NCI-H524 (cell line): ENCODE measurements at regions not wholly inside any gene's neighbourhood (a gene's known extent, or its start where the extent isn't known, plus 50 kb on each side); places are given as distances from the start of the nearest gene placed in this dataset.
"Not testable (repeated sequence)": the region's sequence is repeated elsewhere in the genome, so short reads cannot be mapped to it uniquely, and the experiment has no call there.

Source experiments
- DNase-seq, 2 experiments: peaks; one replicate each; lab custom pipeline; 2025; lab: John Stamatoyannopoulos, UW

DNA sequence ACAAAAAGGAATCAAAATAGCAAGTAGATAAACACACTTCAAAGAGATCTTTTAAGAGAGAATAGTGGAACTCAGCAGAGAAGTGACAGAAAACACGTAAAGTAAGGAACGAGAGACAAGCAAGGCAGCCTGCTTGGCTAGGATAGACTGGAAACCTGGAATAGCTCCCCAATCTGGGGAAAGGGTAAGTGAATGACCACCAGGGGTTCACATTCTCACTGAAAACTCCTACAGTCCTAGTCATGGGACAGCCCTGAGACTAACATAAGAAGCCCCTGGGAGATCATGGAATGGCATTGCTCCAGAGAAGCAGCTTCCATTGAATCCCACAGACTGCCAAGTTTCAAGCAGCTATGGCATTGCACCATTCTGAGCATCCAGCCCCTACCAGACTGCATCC lies 363.6 kb upstream of the ARPP21 start:
- DNase-seq = no peak

DNA sequence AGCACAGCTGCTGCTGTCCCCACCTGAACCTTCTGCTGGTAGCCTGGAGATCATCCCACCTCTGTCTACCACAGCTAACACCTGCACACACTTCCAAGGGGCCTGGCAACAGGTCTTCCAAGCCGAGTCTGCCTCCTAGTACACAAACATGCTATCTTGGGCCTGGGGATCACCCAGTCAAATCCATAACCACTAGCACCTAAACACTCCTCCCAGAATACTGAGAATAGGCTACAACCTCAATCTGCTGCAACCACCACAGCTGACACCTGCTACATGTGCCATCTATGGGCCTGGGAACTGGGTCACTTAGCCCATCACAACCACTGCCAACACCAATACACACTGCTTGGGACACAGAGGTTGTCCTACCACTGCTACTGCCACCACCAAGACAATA lies 362.8 kb upstream of the ARPP21 start:
- no peak for DNase-seq

DNA sequence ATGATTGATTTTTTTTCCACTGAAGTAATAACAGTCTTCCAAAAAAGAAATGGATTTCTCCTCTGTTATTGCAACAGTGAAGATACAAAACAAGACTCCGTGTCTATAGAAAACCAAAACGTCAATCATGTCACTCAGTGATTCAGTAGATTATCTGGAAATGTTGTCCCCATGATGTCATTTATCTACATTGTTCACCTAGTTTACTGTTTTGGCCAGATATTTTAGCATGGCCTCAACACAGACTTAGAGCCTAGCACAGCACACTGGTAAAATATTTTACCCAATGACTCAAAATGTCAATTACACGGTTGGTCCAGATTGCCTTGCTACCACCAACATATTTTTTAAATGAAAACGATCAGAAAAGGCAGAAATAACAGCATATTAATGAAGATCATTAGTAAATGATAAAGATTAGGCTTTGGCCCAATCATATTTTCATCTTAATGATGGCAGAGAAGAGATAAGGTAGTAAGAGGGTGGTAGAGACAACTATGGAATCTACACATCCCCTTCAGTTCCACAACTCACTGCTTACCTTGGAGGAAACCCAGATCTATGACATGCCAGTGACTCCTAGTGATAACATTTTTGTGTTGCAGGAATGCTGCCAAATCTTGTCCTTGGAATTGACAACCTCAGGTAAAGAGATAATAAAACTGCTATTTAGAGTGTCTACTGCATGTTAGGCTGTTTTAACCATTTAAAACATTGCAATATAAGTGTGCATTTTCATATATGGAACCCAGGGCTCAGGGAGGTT lies 347.7 kb upstream of the ARPP21 start:
- peak in 1 of 2 experiments; percentile 2 for DNase-seq

DNA sequence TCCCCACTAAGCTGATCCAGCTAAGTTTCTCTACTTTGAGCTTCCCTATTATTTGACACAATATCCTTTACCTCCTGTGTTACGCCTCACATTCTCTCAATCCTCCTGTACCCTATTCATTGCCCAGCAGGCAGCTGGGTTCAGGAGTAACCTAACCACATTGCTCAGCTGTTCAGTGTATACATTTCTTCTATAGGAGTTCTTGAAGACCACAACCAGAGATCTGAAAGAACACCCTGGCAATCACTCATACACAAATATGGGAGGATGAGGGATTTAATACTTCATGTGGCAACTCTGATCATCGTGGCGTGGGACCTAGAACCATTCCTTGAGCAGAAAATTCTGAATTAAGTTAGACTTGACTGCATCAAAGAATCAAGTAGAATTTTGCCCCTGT lies 346.8 kb upstream of the ARPP21 start:
- DNase-seq = no peak

DNA sequence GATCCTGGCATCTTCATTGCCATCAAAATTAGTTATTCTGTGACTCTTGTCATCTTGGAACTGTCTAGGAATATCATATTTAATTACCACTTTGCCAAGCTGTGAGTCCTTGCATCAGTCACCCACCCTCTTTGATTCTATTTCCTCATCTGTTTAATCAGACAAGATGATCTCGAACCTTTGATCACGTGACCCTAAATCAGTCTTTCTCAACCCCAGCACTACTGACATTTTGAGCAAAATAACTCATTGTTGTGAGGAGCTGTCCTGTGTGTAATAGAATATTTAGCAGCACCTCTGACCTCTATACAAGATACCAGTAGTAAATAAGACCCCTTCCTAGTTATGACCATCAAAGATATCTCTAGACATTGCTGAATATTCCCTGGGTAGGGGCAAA lies 343.4 kb upstream of the ARPP21 start:
- DNase-seq = no peak

DNA sequence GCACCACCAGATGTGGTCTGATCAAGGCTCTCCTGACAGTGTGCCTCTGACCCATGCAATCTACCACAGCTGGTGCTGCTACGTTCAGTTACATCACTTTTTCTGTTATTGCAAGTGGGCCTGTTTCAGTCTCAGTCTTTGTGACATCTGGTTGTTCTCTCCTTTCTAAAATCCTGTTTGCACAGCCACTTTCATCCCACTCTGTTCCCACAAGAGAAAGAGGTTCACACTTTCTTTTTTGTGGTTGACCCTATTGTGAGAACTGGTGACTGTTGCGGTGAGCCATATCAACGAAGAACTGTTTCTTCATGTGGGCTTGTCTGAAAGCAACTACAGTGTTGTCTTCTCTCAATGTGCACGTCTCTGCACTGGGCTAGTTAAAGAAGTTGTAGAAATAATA lies 342.8 kb upstream of the ARPP21 start:
- DNase-seq = no peak

DNA sequence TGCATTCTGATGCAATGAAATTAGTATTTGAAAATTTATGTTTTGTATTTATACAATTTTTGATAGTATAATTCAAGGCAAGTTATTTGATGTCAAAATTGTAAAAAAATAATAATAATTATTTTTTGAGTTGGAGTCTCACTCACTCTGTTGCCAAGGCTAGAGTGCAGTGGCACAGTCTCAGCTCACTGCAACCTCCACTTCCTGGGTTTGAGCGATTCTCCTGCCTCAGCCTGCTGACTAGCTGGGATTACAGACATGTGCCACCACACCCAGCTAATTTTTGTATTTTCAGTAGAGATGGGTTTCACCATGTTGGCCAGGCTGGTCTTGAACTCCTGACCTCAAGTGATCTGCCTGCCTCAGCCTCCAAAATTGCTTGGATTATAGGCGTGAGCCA lies 342.4 kb upstream of the ARPP21 start:
- not testable (repeated sequence) for DNase-seq

DNA sequence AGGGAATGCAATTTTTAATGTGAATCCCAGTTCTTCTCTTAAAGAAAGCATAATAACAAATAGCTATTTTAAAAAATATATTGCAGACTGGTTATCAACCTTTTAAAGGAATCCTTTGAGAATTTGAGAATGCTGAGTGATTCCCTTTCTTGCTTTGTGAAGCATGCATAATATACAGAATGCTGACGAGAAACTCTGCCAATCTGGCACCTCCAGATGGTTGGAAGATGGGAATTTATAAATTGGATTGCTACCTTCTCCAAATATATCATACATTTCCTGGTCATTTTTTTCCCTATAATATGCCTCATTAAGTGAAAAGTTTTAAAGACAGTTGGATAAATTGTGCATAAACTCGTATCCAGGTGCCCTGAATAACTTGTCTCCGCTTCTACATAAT lies 333.9 kb upstream of the ARPP21 start:
- DNase-seq = peak in 1 of 2 experiments; percentile 56

DNA sequence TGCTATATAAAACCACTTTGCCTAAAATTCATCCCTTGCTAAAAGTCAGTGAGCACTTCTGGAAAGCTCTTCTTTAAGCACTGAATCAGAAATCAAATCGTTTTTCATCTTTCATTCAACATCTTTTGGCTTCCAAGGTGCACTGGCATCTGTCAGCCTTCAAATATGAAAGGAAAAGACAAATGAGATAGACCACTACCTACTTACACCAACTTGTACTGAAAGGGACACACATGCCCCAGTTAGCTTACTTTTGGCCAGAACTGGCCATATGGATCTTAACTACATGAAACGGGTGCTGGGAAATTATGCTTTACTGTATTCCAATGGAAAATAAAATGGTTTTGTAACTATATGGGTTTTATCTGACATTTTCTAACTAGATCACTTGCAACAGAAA lies 332.0 kb upstream of the ARPP21 start:
- peak in 1 of 2 experiments; percentile 8 for DNase-seq

DNA sequence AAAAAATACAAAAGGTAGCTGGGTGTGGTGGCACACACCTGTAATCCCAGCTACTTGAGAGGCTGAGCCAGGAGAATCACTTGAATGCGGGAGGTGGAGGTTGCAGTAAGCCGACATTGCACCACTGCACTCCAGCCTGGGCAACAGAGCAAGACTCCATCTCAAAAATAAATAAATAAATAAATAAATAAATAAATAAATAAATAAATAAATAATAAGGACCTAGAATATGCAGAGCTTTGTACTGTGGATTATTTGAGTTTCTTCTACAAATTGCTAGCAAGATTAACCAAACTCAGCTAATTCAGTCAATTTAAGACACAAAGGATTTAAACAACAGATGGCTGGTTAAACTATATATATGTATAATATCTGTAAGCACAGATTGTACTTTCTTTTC lies 322.5 kb upstream of the ARPP21 start:
- not testable (repeated sequence) for DNase-seq

DNA sequence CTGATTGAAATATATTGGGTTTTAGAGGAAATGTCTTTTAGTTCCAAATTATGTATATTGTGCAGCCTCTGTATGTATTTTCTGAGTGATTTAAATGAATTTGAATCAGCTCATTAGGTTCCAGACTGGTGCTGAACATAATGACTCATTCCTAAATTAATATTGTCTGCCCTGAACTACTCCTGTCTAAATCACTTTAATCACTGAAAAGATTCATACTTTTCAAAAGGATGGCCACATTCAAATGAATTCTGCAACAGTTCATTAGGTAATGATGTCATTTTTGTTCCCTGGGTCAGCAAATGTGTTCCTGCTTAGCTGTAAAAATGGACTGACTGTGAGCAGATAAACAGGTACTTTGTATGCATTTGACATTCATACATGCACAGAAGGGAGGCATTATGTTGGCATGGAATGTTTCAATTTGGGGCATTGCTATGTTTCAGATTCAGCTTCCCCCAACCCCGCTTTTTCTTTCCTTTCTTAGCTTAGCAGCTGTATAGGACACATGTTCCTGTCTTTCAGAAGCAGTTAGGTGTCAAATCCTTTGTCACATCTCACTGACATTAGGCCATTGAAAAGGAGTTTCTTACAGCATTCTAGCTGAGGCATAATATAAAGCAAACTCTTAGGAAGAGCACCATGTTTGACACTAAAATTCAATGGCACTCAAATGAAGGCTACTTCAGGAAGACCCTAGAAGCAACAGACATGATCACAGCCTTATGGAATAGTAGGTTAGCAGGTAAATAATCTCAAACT lies 318.5 kb upstream of the ARPP21 start:
- DNase-seq = no peak

DNA sequence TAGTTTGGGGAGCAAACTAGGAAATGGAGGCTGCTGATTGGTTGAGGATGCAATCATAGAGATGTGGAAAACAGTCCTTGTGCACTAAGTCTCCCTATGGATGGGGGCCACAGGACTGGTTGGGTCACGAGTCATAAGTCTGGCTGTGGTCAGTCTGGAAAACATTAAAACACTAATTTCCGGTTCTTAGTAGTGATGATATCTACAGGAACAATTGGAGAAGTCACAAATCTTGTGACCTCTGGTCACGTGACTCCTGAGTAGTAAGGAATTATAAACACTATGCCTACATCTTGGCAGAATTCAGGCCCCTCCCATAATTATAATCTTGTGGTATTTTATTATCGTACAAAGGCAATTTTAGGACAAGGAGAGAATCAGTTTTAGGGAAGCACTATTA lies 317.3 kb upstream of the ARPP21 start:
- DNase-seq = no peak

DNA sequence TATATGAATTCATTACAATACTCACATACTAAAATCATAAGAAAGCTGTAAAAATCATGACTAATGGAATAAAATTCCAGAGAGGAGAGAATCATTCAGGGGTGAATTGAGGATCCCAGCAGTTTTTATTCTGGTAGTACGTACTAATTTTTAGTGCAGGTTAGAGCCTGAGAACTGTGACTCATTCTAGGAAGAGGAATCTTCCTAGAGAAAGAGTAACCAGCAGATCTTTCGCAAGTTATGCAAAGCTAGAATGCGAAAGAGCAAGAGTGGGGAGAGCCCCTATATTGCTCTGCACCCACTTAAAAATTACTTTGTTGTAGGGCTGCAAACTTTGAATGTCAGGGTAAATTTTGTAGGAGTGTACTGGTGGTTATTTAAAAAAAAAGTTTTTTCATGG lies 303.6 kb upstream of the ARPP21 start:
- no peak for DNase-seq

DNA sequence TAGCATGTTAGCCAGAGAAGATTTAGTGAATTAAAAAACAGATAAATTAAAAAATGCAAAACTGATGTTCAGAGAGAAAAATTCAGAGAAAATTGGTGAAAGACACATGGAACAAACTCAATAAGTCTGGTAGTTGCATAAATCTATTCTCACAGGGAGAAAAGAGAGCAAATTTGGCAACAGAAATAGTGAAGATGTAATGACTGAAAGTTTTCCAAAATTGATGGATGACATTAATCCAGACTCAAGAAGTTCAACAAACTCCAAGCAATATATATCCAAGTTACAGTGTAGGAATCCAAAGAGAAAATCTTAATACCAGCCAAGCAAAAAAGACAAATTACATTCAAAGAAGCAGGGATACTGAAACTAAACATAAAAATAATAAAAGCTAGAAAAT lies 302.7 kb upstream of the ARPP21 start:
- DNase-seq = no peak

DNA sequence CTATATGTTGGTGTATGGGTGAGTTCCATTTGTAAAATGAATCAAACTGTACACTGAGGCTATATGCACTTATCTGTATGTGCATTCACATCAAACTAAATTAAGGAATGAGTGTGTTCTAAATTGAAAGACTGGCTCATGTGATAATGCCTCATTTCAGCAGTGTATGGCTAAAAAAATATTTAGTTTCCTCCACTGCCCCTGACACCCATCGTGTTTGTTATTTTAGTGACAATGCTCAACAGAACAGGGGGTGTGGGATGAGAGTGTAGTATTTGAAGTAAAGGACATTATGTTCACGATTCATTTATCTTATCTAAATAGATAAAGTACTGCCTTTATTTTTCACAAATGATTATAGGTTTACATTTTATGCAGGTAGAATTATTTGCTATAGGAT lies 301.1 kb upstream of the ARPP21 start:
- no peak for DNase-seq

DNA sequence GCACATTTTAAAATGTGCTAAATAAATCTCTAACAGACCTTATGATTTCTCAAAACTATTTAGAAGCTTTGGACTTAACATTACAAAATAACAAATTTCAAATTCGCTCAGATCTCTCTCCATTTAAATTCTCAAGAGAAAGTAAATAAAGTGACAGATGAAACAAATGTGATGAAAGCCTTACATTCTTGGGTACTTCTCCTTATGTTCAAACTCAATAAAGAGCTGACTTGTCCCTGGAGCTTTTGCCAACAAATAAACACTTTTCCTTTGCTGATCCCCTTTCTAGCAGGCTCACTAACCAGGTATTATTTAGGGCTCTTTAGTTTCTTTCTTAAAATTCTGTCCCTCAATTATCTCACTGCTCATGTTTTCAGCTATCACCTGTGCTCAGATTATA lies 259.1 kb upstream of the ARPP21 start:
- no peak for DNase-seq

DNA sequence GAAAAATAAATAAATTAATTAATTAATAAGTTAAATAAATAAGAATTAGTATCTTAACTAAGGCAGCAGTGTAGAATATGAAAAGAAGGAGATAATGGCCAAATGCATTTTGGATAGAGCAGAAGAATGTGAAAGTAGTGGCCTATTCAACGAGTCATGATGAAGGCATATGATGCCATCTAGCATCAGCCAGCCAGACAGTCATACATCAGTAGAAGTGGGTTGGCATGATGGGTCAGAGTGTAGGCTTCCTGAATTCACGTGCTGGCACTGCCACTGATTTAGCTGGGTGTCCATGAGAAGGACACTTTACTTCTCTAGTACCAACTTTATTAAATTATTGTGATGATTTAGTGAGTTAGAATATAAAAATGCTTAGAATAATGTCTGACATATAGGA lies 256.1 kb upstream of the ARPP21 start:
- DNase-seq = no peak

DNA sequence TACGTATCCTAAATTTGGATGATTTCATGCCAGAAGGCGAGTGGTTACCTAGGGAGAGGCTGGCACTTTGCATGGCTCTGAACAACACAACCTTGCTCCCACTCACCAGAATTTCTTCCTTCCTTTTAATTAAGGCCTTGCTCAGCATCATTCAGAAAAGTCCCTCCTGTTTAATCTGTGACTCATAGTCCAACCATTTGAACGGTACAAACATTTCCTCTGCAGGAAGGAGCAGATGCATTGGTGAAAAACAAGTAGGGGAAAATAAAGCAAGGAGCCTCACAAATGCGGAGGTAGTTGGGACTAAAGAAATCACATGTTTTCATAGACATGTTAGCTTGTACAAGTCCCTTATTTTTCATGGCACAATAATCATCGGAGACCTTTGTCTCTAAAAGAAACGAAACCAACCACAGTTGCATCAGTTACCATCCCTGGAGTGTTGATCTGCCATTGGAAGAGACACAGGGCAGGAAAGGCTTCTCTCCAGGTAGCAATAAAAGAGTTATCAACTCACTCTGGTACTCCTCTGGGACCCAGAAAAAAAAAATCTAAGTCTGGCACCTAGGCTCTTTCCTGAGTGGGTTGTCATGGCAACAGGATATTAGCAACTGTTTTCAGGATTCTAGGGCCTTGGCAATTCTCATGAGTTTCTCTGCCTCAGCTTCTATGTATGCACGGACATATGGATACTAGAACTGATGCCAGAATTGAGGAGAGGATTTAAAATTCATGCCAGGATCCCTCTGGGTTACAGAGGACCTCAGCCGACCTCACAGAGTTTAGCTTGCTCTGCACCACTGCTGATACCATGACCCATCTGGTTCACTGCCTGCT lies 255.4 kb upstream of the ARPP21 start:
- DNase-seq = peak; percentile 79 to 88

DNA sequence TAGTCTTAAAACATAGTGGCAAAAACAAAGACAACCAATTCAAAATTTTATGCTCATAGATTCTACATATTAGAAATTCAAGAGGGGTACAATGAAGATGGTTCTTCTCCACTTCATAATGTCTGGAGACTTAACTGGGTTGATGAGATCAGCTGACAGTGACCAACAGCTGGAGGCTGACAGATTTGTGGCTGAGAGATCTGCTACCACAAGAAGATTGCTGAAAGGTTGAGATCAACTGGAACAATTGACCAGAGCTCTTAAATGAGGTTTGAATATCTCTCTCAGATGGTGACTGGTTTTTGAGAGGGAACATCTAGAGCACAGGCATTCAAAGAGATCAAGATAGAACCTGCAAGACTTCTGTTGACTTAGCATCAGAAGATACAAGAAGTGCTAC lies 254.1 kb upstream of the ARPP21 start:
- DNase-seq = no peak

DNA sequence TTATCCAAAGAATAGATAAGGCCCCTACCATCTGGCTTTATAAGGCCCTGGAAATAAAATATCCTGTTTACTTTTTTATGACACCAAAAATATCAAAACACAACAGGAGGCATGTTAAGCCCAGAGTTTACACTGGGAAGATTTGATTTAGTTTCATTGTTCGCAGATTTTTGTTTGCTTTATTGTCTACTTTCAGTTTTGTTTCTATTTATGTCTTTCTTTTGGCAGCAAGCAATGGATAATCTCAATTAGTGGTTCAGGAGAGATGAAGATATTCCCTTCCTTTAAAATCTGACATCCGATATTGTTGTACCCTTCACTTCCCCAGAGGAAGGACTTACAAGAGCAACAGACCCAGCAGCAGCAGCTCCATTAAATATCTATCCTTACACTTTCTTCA lies 249.4 kb upstream of the ARPP21 start:
- DNase-seq = no peak

DNA sequence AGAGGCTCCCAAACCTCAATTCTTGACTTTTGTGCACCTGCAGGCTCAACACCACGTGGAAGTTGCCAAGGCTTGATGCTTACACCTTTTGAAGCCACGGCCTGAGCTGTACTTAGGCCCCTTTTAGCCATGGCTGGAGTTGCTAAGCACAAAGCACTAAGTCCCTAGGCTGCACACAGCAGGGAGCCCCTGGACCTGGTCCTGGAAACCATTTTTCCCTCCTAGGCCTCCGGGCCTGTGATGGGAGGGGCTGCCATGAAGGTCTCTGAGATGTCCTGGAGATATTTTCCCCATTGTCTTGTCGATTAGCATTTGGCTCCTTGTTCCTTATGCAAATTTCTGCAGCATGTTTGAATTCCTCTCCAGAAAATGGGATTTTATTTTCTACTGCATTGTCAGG lies 247.1 kb upstream of the ARPP21 start:
- no peak for DNase-seq

DNA sequence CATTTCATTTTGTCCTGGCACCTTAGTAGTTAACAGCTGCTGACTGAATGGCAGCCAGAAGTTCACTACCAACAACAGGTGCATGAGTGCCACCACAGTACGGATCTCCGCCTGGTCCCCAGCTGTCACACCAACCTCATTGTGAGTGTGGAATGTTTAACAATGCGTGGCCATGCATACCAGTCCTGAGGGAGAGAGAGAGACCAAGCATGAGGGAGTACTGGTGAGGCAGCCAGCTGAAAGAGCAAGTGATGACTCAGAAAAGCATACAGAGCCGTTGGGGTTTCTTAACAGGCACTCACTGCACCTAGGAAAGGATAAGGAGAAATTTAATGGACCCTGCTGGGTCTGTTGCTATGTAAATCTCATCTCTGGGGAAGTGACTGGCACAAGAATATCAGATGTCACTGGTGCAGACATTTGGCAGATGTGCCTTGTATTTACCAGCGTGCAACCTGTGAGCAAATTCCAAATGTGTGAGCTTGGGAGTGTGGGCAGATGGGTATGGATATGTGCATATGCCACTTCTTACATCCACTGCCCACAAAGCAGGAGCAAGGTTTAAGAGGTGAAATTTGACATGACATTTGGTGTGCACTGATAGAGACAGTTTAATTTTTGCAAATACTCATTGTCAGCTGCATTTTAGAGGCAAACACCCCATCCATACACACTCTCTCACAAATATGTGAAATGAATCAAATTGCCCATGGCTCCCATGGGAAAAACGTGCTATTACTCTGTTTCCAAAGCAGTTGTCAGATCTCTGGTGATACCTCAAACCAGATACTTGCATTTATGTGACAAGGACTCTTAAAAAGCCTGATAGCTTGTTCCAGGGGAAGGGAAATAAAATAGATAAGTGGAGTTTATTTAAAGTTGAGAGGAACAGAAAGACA lies 245.2 kb upstream of the ARPP21 start:
- peak; percentile 98 to 99 for DNase-seq
